ENCODE measurements at regions not wholly inside any gene's neighbourhood (a gene's known extent, or its start where the extent isn't known, plus 50 kb on each side); places are given as distances from the start of the nearest gene placed in this dataset.

- Histone ChIP-seq H3K27me3 (ENCODE audit: insufficient read depth, low read length) (no peaks in the 10 kb centered on the region), H3K27ac (ENCODE audit: low read depth, low read length) (no peak overlapping the region), H3K4me2 (ENCODE audit: low read length) (no peak overlapping the region), H3K4me3 (ENCODE audit: insufficient read depth, low read depth, low read length) (no peak overlapping the region), H3K79me2 (ENCODE audit: insufficient read depth, low read length) (no peaks in the 10 kb centered on the region), H2AFZ (ENCODE audit: low read depth, low read length) (no peak overlapping the region), H3K4me1 (ENCODE audit: insufficient read depth, low read length) (no peaks in the 10 kb centered on the region), H3K36me3 (ENCODE audit: insufficient read depth, low read length) (no peaks in the 10 kb centered on the region), H3K9me3 (ENCODE audit: insufficient read depth, low read depth, low read length) (no peaks in the 10 kb centered on the region), H4K20me1 (ENCODE audit: insufficient read depth, low read length) (no peaks in the 10 kb centered on the region), H3K9ac (ENCODE audit: low read length) (no peak overlapping the region)
- no peaks in the 10 kb centered on the region for H3K36me3 Mint-ChIP-seq (ENCODE audit: low read depth, unreplicated experiment)
- H3K4me1 Mint-ChIP-seq (ENCODE audit: low read depth, unreplicated experiment), result peaks cover 9% of the 10 kb centered on the region
- no peak overlapping the region for H3K4me3 Mint-ChIP-seq (ENCODE audit: unreplicated experiment)
- H3K27ac Mint-ChIP-seq (ENCODE audit: unreplicated experiment), result no peak overlapping the region
- no peaks in the 10 kb centered on the region for H3K9me3 Mint-ChIP-seq (ENCODE audit: unreplicated experiment)
- H3K27me3 Mint-ChIP-seq (ENCODE audit: low read depth, unreplicated experiment), result no peaks in the 10 kb centered on the region
- TF ChIP-seq, protein P1, sequence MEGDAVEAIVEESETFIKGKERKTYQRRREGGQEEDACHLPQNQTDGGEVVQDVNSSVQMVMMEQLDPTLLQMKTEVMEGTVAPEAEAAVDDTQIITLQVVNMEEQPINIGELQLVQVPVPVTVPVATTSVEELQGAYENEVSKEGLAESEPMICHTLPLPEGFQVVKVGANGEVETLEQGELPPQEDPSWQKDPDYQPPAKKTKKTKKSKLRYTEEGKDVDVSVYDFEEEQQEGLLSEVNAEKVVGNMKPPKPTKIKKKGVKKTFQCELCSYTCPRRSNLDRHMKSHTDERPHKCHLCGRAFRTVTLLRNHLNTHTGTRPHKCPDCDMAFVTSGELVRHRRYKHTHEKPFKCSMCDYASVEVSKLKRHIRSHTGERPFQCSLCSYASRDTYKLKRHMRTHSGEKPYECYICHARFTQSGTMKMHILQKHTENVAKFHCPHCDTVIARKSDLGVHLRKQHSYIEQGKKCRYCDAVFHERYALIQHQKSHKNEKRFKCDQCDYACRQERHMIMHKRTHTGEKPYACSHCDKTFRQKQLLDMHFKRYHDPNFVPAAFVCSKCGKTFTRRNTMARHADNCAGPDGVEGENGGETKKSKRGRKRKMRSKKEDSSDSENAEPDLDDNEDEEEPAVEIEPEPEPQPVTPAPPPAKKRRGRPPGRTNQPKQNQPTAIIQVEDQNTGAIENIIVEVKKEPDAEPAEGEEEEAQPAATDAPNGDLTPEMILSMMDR (IDR thresholded peaks at IDR 0.05; ENCODE audit: insufficient read depth, low read depth, low read length), result no peak
- TF ChIP-seq EZH2 (IDR thresholded peaks at IDR 0.05; ENCODE audit: insufficient read depth, low read length), result no peak
- FAIRE-seq, result no peak
- DNase-seq (ENCODE audit: low read depth), result no peak
Measured at GRCh38 chrX:20663336-20663735, 396.6 kb upstream of the RPS6KA3 start.

DNA sequence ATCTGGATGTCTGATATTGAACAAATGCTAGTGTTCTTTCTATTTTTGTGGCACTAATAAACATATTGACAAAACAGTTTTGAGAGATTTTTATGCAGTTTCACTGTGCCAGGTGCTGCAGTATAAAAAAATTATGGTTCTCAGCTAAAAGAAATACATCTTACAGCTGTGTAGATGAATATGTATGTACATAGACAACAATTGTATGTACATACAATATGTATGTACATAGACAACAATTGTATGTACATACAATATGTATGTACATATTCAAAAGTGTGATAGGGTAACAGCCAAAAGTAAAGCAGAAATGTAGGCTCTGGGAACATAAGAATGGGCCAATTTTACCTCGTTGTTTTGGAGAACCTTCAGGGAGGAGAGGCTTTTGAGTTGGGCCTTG lies 390.0 kb upstream of the RPS6KA3 start:
- Histone ChIP-seq H4K20me1 (ENCODE audit: insufficient read depth, low read length) (no peaks in the 10 kb centered on the region), H2AFZ (ENCODE audit: low read depth, low read length) (no peak overlapping the region), H3K4me3 (ENCODE audit: insufficient read depth, low read depth, low read length) (no peak overlapping the region), H3K4me2 (ENCODE audit: low read length) (no peak overlapping the region), H3K9ac (ENCODE audit: low read length) (no peak overlapping the region), H3K9me3 (ENCODE audit: insufficient read depth, low read depth, low read length) (no peaks in the 10 kb centered on the region), H3K27me3 (ENCODE audit: insufficient read depth, low read length) (no peaks in the 10 kb centered on the region), H3K79me2 (ENCODE audit: insufficient read depth, low read length) (no peaks in the 10 kb centered on the region), H3K36me3 (ENCODE audit: insufficient read depth, low read length) (no peaks in the 10 kb centered on the region), H3K4me1 (ENCODE audit: insufficient read depth, low read length) (no peaks in the 10 kb centered on the region), H3K27ac (ENCODE audit: low read depth, low read length) (no peak overlapping the region)
- TF ChIP-seq, protein P1 (IDR thresholded peaks at IDR 0.05; ENCODE audit: insufficient read depth, low read depth, low read length), result no peak
- no peak for TF ChIP-seq EZH2 (IDR thresholded peaks at IDR 0.05; ENCODE audit: insufficient read depth, low read length)
- no peak overlapping the region for H3K27ac Mint-ChIP-seq (ENCODE audit: unreplicated experiment)
- H3K36me3 Mint-ChIP-seq (ENCODE audit: low read depth, unreplicated experiment), result no peaks in the 10 kb centered on the region
- no peaks in the 10 kb centered on the region for H3K27me3 Mint-ChIP-seq (ENCODE audit: low read depth, unreplicated experiment)
- peaks cover 4% of the 10 kb centered on the region for H3K9me3 Mint-ChIP-seq (ENCODE audit: unreplicated experiment)
- FAIRE-seq (no peak), DNase-seq (ENCODE audit: low read depth) (no peak)
- peaks cover 2% of the 10 kb centered on the region for H3K4me1 Mint-ChIP-seq (ENCODE audit: low read depth, unreplicated experiment)
- no peak overlapping the region for H3K4me3 Mint-ChIP-seq (ENCODE audit: unreplicated experiment)

GRCh38 chrX:20654596-20655106 lies 387.9 kb upstream of the RPS6KA3 start:
- no peaks in the 10 kb centered on the region for H3K9me3 ChIP-seq (ENCODE audit: insufficient read depth, low read depth, low read length)
- Mint-ChIP-seq H3K27me3 (ENCODE audit: low read depth, unreplicated experiment) (no peaks in the 10 kb centered on the region), H3K27ac (ENCODE audit: unreplicated experiment) (no peak overlapping the region), H3K4me3 (ENCODE audit: unreplicated experiment) (no peak overlapping the region), H3K36me3 (ENCODE audit: low read depth, unreplicated experiment) (no peaks in the 10 kb centered on the region), H3K4me1 (ENCODE audit: low read depth, unreplicated experiment) (no peaks in the 10 kb centered on the region), H3K9me3 (ENCODE audit: unreplicated experiment) (peaks cover 4% of the 10 kb centered on the region)
- no peak overlapping the region for H3K27ac ChIP-seq (ENCODE audit: low read depth, low read length)
- H4K20me1 ChIP-seq (ENCODE audit: insufficient read depth, low read length), result no peaks in the 10 kb centered on the region
- H3K36me3 ChIP-seq (ENCODE audit: insufficient read depth, low read length), result no peaks in the 10 kb centered on the region
- H3K4me2 ChIP-seq (ENCODE audit: low read length), result no peak overlapping the region
- FAIRE-seq (no peak), DNase-seq (ENCODE audit: low read depth) (no peak)
- no peaks in the 10 kb centered on the region for H3K79me2 ChIP-seq (ENCODE audit: insufficient read depth, low read length)
- H3K9ac ChIP-seq (ENCODE audit: low read length), result no peak overlapping the region
- H3K27me3 ChIP-seq (ENCODE audit: insufficient read depth, low read length), result no peaks in the 10 kb centered on the region
- TF ChIP-seq, protein P1 (IDR thresholded peaks at IDR 0.05; ENCODE audit: insufficient read depth, low read depth, low read length), result no peak
- no peak for TF ChIP-seq EZH2 (IDR thresholded peaks at IDR 0.05; ENCODE audit: insufficient read depth, low read length)
- no peak overlapping the region for H3K4me3 ChIP-seq (ENCODE audit: insufficient read depth, low read depth, low read length)
- H2AFZ ChIP-seq (ENCODE audit: low read depth, low read length), result no peak overlapping the region
- no peaks in the 10 kb centered on the region for H3K4me1 ChIP-seq (ENCODE audit: insufficient read depth, low read length)

All from astrocyte (in vitro differentiated cells and primary cell).